Stimulated activated CD4-positive, alpha-beta T cell treated with anti-CD3 and anti-CD28 coated beads, Interleukin-15, amount 100 ng/mL, for 1 hour (primary cell): ENCODE measurements at regions not wholly inside any gene's neighbourhood (a gene's known extent, or its start where the extent isn't known, plus 50 kb on each side); places are given as distances from the start of the nearest gene placed in this dataset.

Source experiments
- DNase-seq, 2 donors: peaks; one replicate each; pipeline ENCODE4 v3.0.0-alpha.2; 2020; ENCODE audit warnings: low read depth in 1 of 2, low spot score in 1 of 2

DNA sequence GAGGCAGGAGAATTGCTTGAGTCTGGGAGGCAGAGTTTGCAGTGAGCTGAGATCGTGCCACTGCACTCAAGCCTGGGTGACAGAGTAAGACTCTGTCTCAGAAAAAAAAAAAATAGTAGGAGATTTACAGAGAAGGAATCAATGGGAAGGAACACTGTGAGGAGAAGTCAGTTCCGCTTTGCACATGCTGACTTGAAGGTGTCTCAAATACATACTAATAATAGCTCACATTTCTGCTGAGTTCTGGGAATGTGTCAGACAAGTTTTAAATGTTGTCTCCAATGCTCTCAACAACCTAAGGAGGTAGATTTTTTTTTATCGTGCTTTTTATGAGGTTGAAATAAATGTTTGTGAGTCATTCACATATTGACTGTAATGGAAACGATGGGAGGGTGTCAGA is 654.9 kb upstream of the CELF2 start:
- DNase-seq, result no peak

DNA sequence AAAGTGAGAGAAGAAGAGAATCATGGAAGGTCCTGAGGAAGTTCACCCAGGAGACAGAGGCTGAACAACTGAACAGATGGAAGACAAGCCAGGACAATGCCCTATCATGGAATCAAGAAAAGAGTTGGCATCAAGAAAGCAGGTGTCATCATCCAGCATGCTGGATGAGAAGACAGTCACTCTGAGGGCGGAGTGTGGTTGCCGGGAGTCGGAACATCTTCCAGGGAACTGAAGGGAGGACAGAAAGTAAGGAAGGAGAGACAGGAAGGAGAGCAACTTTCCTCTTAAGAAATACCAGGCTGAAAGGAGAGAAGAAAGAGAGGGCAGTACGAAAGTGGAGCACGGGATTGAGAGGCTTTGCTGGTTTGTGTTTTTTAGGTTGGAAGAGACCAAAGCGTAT is 654.5 kb upstream of the CELF2 start:
- no peak for DNase-seq

DNA sequence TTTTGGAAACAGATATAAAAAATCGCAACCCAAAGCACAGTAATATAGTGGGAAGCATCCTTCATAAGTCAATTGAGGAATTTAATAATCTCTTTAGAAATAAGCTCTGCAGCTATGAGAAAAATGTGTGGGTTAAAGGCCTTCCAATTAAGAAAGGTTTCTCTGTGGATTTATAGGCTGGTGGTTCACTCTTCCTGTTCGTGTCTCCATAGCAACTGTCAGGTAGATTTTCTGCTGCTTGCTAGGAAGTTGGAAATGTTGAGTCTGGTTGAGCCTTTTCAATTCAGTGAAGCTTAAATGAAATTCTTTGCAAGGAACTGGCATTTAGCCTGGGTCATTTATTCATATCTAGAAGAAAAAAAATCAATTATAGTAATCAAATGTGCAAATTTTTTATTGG is 652.8 kb upstream of the CELF2 start:
- no peak for DNase-seq

DNA sequence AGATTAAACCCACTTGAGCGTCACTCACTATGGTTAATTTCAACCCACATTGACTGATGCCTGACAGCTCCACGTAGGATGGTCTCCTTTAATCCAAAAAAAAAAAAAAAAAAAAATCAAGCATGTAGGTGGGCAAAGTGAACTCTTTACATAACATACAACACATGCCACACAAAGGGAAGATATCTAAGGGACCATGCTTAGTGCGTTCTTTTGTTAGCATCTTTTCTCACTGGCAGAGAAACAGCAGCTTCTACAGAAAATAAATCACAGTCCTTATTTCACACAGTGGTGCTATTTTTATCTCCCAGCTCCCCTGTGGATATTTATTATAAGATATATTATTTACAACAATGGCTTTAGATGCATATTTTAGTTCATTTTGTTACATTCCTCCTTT is 652.0 kb upstream of the CELF2 start:
- no peak for DNase-seq

DNA sequence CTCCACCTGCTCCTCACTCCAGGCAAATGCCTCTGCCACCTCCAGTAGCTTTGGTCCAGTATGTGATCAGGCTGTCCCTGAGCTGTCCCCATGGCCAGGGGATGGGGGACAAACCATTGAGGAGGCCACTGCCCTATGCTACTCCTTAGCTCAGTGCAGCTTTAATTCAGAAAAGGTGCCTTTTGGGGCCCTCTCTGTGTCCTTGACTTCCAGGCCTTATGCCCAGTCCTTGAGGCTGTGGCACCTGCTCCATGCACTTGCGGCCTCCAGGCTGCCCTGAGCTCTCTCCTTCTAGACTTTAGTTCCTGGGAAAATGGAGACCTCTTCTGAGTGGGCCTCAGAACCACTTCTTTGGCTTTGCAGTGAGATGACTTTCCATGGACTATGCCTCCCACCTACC is 650.8 kb upstream of the CELF2 start:
- no peak for DNase-seq

DNA sequence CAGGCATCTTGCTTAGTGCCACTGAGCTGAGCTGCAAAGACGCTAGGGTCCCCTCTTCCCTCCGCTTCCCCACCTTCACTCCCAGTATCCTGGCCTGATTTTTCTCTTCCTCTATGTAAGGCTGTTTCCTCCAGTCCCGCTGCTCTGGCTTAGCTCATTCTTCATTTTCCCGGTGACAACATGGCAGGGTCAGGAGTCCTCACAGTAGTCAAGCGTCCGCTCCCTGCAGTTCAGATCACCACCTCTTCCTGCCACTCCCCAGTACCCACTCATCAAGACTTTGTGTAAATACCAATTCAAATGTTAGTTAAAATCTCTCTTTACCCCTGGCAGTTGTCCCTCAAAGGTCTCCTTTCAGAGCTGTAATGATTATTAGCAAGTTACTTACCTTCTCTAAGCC is 650.4 kb upstream of the CELF2 start:
- no peak for DNase-seq

DNA sequence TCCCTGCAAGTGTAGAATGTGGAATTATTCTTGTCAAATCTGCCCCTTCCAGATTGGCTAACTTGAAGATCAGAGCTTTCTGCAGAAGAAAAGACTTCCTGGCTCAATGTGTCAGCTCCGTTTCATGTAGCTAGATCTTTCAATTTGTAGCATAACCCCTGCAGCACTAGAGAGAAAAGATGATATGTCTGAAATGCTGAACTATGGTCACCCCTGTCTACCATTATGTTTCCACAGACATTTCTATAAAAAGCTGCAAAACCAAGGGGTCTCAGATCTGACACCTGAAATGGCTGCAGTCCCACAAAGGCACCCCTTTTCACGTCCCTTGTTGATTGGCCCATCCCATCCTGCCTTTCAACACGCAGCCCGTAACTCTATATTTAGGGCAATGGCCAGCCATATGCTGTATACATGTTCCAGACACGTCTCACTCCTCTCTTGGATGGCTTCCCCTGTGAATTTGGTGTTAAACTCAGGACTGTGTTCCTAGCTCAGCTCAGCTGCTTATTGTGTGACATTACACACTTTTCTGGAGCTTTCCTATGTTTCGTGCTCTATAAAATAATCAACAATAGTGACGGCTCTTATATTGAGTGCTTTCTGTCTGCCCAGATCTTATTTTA is 648.6 kb upstream of the CELF2 start:
- DNase-seq, result no peak

DNA sequence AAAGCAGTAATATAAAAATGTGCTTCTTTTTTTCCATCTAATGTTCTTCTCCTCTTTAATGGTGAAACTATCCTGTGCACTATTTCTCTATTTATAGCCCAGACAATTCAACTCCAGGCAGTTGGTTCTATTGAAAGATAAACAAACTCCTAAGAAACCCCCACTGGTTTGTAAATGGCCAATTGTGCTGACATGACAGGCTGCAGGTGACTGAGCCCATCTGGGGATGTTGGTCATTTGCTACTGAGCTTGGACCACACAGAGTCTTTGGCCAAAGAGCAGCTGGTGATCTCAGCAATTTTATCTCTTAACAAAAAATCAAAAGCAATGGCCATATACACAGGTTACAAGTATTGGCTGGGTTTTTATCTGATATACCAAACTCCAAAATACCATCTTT is 631.8 kb upstream of the CELF2 start:
- no peak for DNase-seq

DNA sequence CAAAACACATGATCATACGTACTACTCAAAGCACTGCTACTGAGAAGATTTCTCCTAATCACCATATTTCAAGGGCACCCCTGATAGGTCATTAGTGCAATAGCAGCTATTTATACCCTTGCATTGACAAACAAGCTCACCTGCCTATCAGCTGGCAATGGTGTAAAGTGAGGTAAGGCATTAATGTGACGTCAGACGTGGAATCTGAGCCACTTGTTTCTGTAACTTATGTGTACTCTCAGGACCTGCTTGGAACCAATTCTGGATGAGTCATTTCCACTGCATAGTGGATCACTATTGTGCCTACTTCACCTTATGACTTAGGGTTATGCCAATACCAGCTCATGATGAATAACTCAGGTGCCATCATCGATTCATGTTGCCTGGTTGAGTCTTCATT is 628.5 kb upstream of the CELF2 start:
- no peak for DNase-seq

DNA sequence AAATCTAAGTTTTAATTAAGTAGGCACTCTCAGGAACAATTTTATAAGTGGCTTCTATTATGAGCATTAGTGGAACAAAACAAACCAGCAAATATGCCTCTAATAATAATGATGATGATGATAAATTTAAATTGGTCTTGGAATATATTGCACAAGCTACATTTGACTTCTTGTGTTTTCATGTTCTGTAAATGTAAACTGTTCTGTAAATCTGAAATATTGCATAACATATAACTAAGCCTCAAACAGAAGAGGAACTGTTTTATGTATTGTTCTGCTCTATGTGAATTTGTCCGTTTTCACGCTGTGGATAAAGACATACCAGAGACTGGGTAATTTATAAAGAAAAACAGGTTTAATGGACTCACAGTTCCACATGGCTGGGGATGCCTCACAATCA is 625.2 kb upstream of the CELF2 start:
- no peak for DNase-seq

DNA sequence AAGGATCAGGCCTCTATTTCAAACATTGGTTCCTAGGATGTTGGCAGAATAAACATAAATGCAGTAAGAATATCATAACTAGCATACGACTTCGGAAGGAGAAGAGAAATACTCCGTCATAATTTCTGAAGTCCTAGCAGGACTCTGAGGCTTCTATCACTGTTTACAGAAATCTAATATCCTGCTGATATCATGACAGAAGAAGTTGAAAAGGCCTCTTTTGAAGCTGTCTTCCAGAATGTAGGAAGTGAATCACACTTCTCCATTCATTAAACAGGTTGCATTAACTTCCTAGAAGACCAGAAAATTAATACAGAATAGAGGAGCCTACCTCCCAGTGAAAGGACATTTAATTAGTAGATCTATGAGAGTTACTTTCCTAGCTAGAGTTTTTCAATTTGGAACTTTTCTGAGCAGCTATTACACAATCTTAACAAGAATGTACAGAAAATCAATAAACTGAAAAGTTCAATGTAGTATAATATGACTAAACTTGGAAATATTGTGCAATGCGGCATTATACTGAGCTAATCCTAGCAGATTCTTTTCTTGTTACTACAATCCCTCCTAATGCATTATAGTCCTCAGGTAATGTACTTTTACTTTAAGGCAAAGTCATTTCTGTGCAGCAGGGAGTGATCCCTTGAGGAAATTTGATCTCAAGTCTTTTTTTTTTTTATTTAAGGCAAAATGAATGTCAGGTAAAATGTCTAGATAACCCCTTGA is 622.6 kb upstream of the CELF2 start:
- DNase-seq, result no peak

DNA sequence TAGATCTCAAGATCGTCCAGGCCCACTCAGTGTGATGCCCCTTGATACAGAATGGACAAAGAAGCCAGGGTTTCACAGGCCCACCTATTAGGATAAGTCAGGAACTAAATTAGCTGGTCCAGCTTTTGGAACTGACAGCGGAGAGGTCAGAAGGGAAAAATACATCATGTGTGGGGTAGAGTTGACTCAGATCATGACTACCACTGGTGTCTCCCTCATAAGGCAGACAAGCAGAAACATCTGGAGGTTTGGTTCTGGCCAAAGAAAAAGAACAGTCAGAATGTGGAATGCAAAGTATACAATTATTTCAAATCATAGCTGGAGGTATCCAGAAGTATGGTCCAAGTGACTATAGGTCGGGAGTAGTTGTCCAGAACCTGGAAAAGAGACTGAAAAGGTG is 621.1 kb upstream of the CELF2 start:
- no peak for DNase-seq

DNA sequence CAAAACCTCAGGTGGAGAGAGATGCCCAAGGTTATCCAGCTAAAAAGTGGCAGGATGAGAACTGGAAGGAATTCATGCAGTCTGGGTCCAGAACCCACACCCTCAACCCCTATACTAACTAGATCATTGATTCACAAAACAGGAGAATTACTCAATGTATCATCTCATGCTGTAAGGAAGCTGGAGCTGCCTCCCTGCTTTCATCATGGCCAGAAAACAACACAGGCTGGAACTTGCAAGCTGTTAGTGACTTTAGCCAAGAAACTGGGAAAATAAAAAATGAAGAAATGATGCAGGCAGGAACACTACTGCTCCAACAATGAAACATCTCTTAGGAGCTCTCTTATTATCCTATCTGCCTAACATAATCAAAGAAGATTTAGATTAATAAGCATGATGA is 619.8 kb upstream of the CELF2 start:
- DNase-seq, result no peak

DNA sequence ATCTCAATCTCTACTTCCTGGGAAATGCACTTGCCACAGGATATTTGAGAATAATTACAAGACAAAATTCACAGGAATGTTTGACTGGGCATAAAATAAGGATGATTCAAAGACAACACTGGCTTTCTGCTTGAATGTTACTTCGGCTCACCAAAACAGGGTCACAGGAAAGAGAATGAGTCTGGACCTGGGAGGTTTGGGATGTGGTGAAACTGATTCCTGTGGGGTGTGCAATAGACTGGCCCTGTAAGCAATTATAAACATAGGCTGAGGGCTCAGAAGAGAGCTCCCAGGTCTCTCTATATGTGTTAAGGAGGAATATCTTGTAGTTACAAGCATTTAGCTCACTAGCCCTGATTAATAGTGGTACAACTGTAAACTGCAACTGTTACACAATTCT is 613.9 kb upstream of the CELF2 start:
- no peak for DNase-seq

DNA sequence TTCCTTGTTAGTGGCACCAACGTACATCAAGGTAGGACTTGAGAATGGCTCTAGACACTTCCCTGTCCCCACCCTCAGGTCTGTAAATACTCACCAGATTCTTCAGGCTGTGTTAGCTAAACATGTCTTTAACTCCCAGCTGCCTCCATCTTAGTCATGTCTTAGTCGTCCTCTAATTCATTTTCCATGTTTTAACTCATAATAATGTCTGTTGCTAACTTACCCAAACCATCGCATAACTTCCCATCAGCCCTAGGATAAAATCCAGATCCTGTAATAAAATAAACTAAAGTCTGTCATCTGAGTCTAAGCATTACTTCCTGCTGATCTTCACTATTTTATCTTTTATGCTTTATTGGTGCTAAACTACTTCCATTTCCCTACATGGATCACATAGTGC is 600.0 kb upstream of the CELF2 start:
- no peak for DNase-seq

DNA sequence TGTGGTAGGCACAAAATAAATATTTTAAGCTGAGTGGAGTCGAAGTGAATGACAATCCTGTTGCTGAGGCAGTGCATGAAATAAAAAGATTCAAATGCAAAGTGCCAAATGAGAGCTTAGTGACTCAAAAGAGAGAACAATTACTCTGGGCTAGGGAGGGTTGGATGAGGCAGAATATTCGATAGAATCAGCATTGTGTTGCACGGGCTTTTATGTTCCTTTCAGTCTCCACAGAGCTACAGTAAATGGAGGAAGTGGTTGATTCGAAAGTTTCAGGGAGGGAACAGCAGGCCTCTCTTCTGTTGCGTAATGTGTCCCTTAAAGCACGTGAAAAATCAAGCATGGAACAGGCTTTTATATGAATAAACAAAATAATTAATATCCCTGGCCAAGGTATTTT is 599.3 kb upstream of the CELF2 start:
- no peak for DNase-seq

DNA sequence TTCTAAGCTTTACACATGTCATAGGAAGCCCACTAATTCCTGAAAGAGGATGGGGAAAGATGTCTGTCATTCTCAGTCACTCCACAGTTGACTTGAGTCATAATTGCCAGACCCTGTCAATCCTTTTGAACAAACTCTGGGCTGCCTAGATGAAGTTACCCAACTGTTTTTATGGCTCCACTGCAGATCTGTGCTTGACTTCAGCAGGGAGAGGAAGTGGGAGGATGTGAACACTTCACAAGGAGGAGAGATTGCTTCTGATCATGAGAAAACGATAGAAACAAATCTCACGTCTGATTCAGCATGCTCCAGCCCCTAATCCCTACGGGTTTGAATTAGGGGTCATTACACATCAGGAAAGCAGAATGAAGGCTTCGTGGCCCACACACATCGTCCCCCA is 596.6 kb upstream of the CELF2 start:
- no peak for DNase-seq

DNA sequence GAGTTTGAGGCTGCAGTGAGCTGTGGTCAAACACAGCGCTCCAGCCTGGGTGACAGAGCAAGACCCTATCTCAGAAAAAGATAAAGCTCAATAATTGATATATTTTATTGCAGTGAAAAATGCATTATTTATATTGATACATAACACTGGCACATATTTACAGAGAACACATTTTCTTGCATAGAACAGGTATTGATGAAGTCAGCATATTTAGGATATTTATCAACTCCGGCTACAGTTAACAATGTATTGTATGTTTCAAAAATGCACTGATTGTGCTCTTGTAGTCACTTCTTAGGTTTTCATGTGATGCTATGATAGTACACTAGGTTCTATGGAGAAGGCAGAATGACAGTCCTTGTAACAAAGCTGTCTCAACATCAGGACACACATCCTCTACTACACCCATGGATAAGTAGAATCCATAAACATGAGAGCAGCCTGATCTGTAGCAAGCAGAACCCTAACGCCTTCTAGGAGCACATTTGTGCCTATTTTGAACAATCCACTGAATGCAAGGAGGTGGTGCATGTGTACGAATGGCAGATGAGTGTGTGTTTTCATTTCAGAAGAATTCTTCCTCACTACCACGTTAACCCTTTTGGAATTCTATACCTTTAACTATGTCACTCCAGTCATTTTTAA is 586.1 kb upstream of the CELF2 start:
- no peak for DNase-seq

DNA sequence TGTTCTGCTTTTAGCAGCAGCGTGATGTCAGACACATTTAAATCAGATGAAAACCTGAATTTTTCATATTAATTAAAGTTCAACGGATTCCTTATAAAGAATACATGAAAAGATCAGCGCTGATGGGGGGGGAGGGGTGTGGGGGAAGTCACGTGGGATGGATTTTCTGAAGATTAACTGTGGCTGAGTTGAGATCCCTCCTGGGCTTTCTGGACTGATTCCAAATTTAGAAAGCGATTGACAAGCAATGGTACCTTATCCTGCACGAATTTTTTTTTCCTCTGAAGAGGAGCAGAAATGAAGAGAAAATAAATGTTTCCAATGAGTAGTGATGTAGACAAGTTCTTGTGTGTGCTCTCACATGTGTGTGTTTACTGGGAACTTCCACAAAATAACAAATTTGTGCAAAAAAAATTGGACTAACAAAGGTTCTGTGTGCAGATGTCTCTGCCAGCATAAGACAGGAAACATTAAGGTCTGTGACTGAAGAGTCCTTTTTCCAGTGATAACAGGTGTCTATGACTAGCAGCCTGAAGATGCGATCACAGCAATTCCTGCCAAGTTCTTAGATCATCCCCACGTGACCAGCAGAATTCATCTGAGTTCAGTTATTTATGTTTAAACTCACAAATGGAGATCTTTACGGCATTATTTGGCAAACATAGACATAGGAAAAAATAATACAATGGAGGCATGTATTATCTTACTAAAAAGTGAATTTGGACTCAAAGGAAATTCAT is 585.2 kb upstream of the CELF2 start:
- no peak for DNase-seq

DNA sequence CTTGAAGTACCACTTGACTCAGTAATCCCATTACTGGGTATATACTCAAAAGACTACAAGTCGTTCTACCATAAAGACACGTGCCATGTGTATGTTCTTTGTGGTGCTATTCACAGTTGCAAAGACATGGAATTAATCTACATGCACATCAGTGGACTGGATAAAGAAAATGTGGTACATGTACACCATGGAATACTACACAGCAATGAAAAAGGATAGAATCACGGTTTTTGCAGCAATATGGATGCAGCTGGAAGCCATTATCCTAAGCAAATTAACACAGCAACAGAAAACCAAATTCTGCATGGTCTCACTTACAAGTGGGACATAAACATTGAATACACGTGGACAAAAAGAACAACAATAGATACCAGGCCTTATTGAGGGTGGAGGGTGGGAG is 583.4 kb upstream of the CELF2 start:
- DNase-seq, result no peak

DNA sequence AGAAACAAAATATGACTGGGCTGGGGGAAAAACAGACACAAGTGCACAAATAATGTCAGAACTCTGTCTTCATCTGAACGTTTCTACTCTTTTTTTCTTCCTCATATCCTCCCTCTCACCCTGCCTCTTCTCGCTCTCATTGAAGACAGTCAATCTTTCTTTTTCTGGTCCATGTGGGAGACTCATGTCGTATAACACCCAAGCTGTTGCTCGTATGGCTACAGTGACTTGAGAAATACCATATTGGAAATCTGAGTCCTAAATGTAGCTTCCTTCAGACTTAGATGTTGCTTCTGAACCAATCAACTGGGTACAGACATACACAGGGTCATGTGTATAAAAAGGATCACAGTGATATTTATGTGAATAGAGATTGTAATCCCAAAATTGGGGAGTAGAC is 579.8 kb upstream of the CELF2 start:
- DNase-seq, result no peak
